ENCODE measurements at regions not wholly inside any gene's neighbourhood (a gene's known extent, or its start where the extent isn't known, plus 50 kb on each side); places are given as distances from the start of the nearest gene placed in this dataset.

DNA sequence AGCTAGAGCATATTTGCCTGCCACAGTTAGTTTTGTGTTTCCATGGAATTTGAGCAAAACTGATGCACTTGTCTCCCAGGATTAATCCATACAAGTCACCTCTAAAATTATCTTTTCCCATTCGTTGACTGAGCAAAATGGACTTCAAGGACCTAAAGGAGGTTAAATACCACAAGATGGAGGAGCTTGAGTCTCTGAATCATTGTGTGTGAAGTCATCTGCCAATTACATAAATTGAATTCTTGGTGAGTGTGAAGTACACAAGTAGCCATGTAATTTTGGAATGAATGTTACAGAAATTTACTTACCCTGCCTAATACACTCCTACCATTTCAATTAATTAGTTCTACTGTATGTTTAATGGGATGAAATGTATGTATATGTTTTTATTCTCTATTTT is 501.7 kb upstream of the POT1 start:
- TF ChIP-seq, protein P1, sequence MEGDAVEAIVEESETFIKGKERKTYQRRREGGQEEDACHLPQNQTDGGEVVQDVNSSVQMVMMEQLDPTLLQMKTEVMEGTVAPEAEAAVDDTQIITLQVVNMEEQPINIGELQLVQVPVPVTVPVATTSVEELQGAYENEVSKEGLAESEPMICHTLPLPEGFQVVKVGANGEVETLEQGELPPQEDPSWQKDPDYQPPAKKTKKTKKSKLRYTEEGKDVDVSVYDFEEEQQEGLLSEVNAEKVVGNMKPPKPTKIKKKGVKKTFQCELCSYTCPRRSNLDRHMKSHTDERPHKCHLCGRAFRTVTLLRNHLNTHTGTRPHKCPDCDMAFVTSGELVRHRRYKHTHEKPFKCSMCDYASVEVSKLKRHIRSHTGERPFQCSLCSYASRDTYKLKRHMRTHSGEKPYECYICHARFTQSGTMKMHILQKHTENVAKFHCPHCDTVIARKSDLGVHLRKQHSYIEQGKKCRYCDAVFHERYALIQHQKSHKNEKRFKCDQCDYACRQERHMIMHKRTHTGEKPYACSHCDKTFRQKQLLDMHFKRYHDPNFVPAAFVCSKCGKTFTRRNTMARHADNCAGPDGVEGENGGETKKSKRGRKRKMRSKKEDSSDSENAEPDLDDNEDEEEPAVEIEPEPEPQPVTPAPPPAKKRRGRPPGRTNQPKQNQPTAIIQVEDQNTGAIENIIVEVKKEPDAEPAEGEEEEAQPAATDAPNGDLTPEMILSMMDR (IDR thresholded peaks at IDR 0.05; ENCODE audit: insufficient read depth, low read depth, low read length): no peak
- no peak for TF ChIP-seq EZH2 (IDR thresholded peaks at IDR 0.05; ENCODE audit: insufficient read depth, low read length)

Data from astrocyte (in vitro differentiated cells and primary cell).